ENCODE measurements at regions not wholly inside any gene's neighbourhood (a gene's known extent, or its start where the extent isn't known, plus 50 kb on each side); places are given as distances from the start of the nearest gene placed in this dataset.

DNA sequence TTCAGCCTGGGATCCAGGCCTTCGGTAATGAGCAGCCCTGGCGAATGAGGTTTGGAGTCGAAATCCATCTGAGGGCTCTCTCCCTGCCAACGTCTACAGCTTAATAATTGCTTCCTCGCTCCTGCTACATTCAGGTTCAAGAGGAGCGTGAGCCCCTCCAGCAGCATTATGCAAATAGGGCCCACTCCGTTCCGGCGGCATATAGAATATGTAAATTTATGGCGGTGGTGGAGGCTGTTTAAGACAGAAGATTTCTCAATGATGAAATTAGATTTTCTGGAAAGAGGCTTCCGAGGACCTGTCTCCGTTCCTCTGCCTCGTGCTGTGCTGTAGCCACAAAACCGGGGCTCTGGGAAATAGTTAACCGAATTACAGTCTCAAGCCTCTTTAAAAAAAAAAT lies 402.8 kb downstream of the MIAT start:
- no peak for TF ChIP-seq EP300 (IDR thresholded peaks at IDR 0.05; ENCODE audit: borderline replicate concordance in 1 of 2, low read depth in 2 of 2, low read length in 2 of 2)
- TF ChIP-seq POLR2AphosphoS5 (IDR thresholded peaks at IDR 0.05; ENCODE audit: low read depth, low read length) = no peak
- no peak for TF ChIP-seq RAD21 (IDR thresholded peaks at IDR 0.05 in 1 of 2, conservative IDR thresholded peaks at IDR 0.05 in 1 of 2; ENCODE audit: low read depth in 2 of 2, low read length in 2 of 2)

Data from H1 (cell line).